ENCODE measurements at regions not wholly inside any gene's neighbourhood (a gene's known extent, or its start where the extent isn't known, plus 50 kb on each side); places are given as distances from the start of the nearest gene placed in this dataset.

GRCh38 chr7:69276011-69276729, 322.1 kb upstream of the AUTS2 start:
- H3K4me1 Mint-ChIP-seq: no peaks in the 10 kb centered on the region
- H4K20me1 ChIP-seq (replicated peaks; ENCODE audit: insufficient read depth): no peaks in the 10 kb centered on the region
- H3K9me2 ChIP-seq (ENCODE audit: insufficient read depth): no peaks in the 10 kb centered on the region
- H3K4me3 ChIP-seq: no peak overlapping the region
- peaks cover 35% of the 10 kb centered on the region for H3K36me3 Mint-ChIP-seq (ENCODE audit: low read depth)
- H3K4me2 ChIP-seq: no peak overlapping the region
- H2AFZ ChIP-seq: no peak overlapping the region
- H3F3A ChIP-seq (replicated peaks; ENCODE audit: low read depth): no peaks in the 10 kb centered on the region
- H3K79me2 ChIP-seq (replicated peaks; ENCODE audit: insufficient read depth): no peaks in the 10 kb centered on the region
- H3K9me3 Mint-ChIP-seq: peaks cover 96% of the 10 kb centered on the region
- H3K36me3 ChIP-seq (ENCODE audit: insufficient read depth): peaks cover 3% of the 10 kb centered on the region; the same call in 1 of the 2 replicates
- no peak overlapping the region for H3K4me3 Mint-ChIP-seq
- H3K4me1 ChIP-seq (ENCODE audit: insufficient read depth): no peaks in the 10 kb centered on the region
- H3K27ac Mint-ChIP-seq: no peak overlapping the region
- no peak overlapping the region for H3K27ac ChIP-seq (ENCODE audit: low read depth)
- TF ChIP-seq ZNF114 (CRISPR knock-in tag; IDR thresholded peaks at IDR 0.05) (no peak), JUNB (IDR thresholded peaks at IDR 0.05; ENCODE audit: unreplicated experiment) (no peak), CTCF (conservative IDR thresholded peaks at IDR 0.05; ENCODE audit: low read depth in 2 of 2) (no peak), ZNF331 (CRISPR knock-in tag; IDR thresholded peaks at IDR 0.05; ENCODE audit: low read depth) (no peak), ETS1 (IDR thresholded peaks at IDR 0.05) (no peak), EZH2phosphoT487 (IDR thresholded peaks at IDR 0.05; ENCODE audit: unreplicated experiment) (no peak), EZH2 (IDR thresholded peaks at IDR 0.05; ENCODE audit: low read depth, unreplicated experiment) (no peak), ZNF462 (CRISPR knock-in tag; IDR thresholded peaks at IDR 0.05) (no peak), NANOG (IDR thresholded peaks at IDR 0.05; ENCODE audit: borderline replicate concordance) (no peak), POLR2AphosphoS5 (IDR thresholded peaks at IDR 0.05; ENCODE audit: low read depth) (no peak), REST (IDR thresholded peaks at IDR 0.05; ENCODE audit: unreplicated experiment) (no peak), CREB1 (CRISPR knock-in tag; IDR thresholded peaks at IDR 0.05; ENCODE audit: low read depth) (no peak), STAT1 (IDR thresholded peaks at IDR 0.05; ENCODE audit: unreplicated experiment) (no peak)
- H3K27me3 Mint-ChIP-seq (ENCODE audit: insufficient read depth, low read depth, poor library complexity): peaks cover 2% of the 10 kb centered on the region
- H3K27me3 ChIP-seq (ENCODE audit: insufficient read depth): no peaks in the 10 kb centered on the region
- ATAC-seq (no peak), DNase-seq (ENCODE audit: low spot score) (no peak)
